H9 (cell line): ENCODE measurements at regions not wholly inside any gene's neighbourhood (a gene's known extent, or its start where the extent isn't known, plus 50 kb on each side); places are given as distances from the start of the nearest gene placed in this dataset.

Experiments used
- DNase-seq: peaks from one replicate; pipeline ENCODE4 v3.0.0-alpha.2; 2017
- H2AFZ ChIP-seq: one replicate; pipeline ENCODE4 v1.6.1; 2013; ENCODE audit warnings: mild to moderate bottlenecking, low read length, control low read depth, moderate library complexity
- H2AK5ac ChIP-seq: 2 replicates; pipeline ENCODE4 v1.6.1; 2013; ENCODE audit warnings: low read length, control low read depth, mixed read lengths; ENCODE audit not compliant: insufficient read length
- H2BK120ac ChIP-seq: one replicate; pipeline ENCODE4 v1.6.1; 2013; ENCODE audit warnings: low read depth, mild to moderate bottlenecking, low read length, control low read depth, inconsistent platforms; ENCODE audit not compliant: poor library complexity, severe bottlenecking
- H2BK12ac ChIP-seq: 2 replicates; pipeline ENCODE4 v1.6.1; 2013; ENCODE audit warnings: low read length, control low read depth, mixed read lengths, low read depth; ENCODE audit not compliant: insufficient read length
- H2BK15ac ChIP-seq: 2 replicates; pipeline ENCODE4 v1.6.1; 2013; ENCODE audit warnings: low read depth, low read length, control low read depth
- H2BK20ac ChIP-seq: one replicate; pipeline ENCODE4 v1.6.1; 2013; ENCODE audit warnings: low read depth, mild to moderate bottlenecking, low read length, control low read depth, inconsistent platforms; ENCODE audit not compliant: poor library complexity, severe bottlenecking
- H2BK5ac ChIP-seq: 2 replicates; pipeline ENCODE4 v1.6.1; 2013; ENCODE audit warnings: low read length, control low read depth, mixed read lengths; ENCODE audit not compliant: insufficient read length
- H3K14ac ChIP-seq: 2 replicates; pipeline ENCODE4 v1.6.1; 2013; ENCODE audit warnings: low read length, control low read depth; ENCODE audit not compliant: insufficient read depth
- H3K18ac ChIP-seq: 2 replicates; pipeline ENCODE4 v1.6.1; 2013; ENCODE audit warnings: low read depth, mild to moderate bottlenecking, mixed read lengths, low read length, control low read depth; ENCODE audit not compliant: insufficient read length
- H3K23ac ChIP-seq: 2 replicates; pipeline ENCODE4 v1.6.1; 2013; ENCODE audit warnings: low read length, control low read depth, mixed read lengths, low read depth; ENCODE audit not compliant: insufficient read length
- H3K23me2 ChIP-seq: 2 replicates; pipeline ENCODE4 v1.6.1; 2013; ENCODE audit warnings: low read depth, mild to moderate bottlenecking, mixed read lengths, low read length, control low read depth; ENCODE audit not compliant: insufficient read length, poor library complexity, severe bottlenecking
- H3K27ac ChIP-seq: 2 replicates; pipeline ENCODE4 v1.5.1; 2013; ENCODE audit warnings: low read length, control low read depth, mixed read lengths, low read depth; ENCODE audit not compliant: insufficient read length
- H3K27me3 ChIP-seq: 2 replicates; pipeline ENCODE4 v1.6.1; 2013; ENCODE audit warnings: low read length, control low read depth, inconsistent platforms; ENCODE audit not compliant: insufficient read depth
- H3K4ac ChIP-seq: 2 replicates; pipeline ENCODE4 v1.6.1; 2013; ENCODE audit warnings: low read depth, mild to moderate bottlenecking, control low read depth, inconsistent platforms, low read length, moderate library complexity
- H3K4me1 ChIP-seq: 2 replicates; pipeline ENCODE4 v1.6.1; 2013; ENCODE audit warnings: low read length, control low read depth, inconsistent platforms; ENCODE audit not compliant: insufficient read depth
- H3K4me2 ChIP-seq: 2 replicates; pipeline ENCODE4 v1.6.1; 2013; ENCODE audit warnings: low read length, control low read depth, mixed read lengths; ENCODE audit not compliant: insufficient read length, insufficient read depth
- H3K56ac ChIP-seq: 2 replicates; pipeline ENCODE4 v1.6.1; 2013; ENCODE audit warnings: low read depth, mild to moderate bottlenecking, mixed read lengths, low read length, control low read depth; ENCODE audit not compliant: insufficient read length
- H3K79me1 ChIP-seq: 2 replicates; pipeline ENCODE4 v1.6.1; 2013; ENCODE audit warnings: low read depth, mild to moderate bottlenecking, moderate library complexity, low read length, control low read depth, inconsistent platforms; ENCODE audit not compliant: insufficient read depth, poor library complexity, severe bottlenecking
- H3K79me2 ChIP-seq: 2 replicates; pipeline ENCODE4 v1.6.1; 2013; ENCODE audit warnings: low read length, control low read depth, inconsistent platforms; ENCODE audit not compliant: insufficient read depth
- H3K9ac ChIP-seq: 2 replicates; pipeline ENCODE4 v1.6.1; 2013; ENCODE audit warnings: low read length, control low read depth, mixed read lengths; ENCODE audit not compliant: insufficient read length; ENCODE audit errors: extremely low read depth
- H3K9me3 ChIP-seq: one replicate; pipeline ENCODE4 v1.6.1; 2013; ENCODE audit warnings: low read depth, low read length, inconsistent platforms; ENCODE audit not compliant: control insufficient read depth
- H3T11ph ChIP-seq: one replicate; pipeline ENCODE4 v1.6.1; 2013; ENCODE audit warnings: mild to moderate bottlenecking, low read length, control low read depth, inconsistent platforms
- H4K20me1 ChIP-seq: one replicate; pipeline ENCODE4 v1.6.1; 2013; ENCODE audit not compliant: control insufficient read depth, insufficient read length, insufficient read depth
- H4K5ac ChIP-seq: 2 replicates; pipeline ENCODE4 v1.6.1; 2013; ENCODE audit warnings: low read depth, mild to moderate bottlenecking, mixed read lengths, low read length, control low read depth; ENCODE audit not compliant: insufficient read length
- H4K8ac ChIP-seq: replicated peaks from 2 replicates; pipeline ENCODE4 v1.6.1; 2013; ENCODE audit warnings: low read length, control low read depth, mixed read lengths, low read depth; ENCODE audit not compliant: insufficient read length
- H4K91ac ChIP-seq: 2 replicates; pipeline ENCODE4 v1.6.1; 2013; ENCODE audit warnings: low read depth, mild to moderate bottlenecking, moderate library complexity, mixed read lengths, low read length, control low read depth; ENCODE audit not compliant: insufficient read length
- H3K27ac Mint-ChIP-seq, 3 experiments: 2 replicates in 2 of 3; 3 replicates in 1 of 3; pipeline ENCODE4 v1.8.0; 2020 to 2021; ENCODE audit warnings: mixed read lengths in 3 of 3, mild to moderate bottlenecking in 1 of 3, moderate library complexity in 1 of 3
- H3K27me3 Mint-ChIP-seq: 2 replicates; pipeline ENCODE4 v1.8.0; 2021; ENCODE audit warnings: low read depth, mild to moderate bottlenecking, moderate library complexity, mixed read lengths
- H3K36me3 Mint-ChIP-seq, 3 experiments: 2 replicates in 2 of 3; 3 replicates in 1 of 3; pipeline ENCODE4 v1.8.0; 2020 to 2021; ENCODE audit warnings: low read depth in 3 of 3, mixed read lengths in 3 of 3; ENCODE audit not compliant: insufficient read depth in 1 of 3
- H3K4me1 Mint-ChIP-seq, 2 experiments: 2 replicates each; pipeline ENCODE4 v1.8.0; 2020; ENCODE audit warnings: mixed read lengths in 2 of 2
- H3K4me3 Mint-ChIP-seq, 2 experiments: 2 replicates in 1 of 2; 3 replicates in 1 of 2; pipeline ENCODE4 v1.8.0; 2020 to 2021; ENCODE audit warnings: mild to moderate bottlenecking in 2 of 2, mixed read lengths in 2 of 2, moderate library complexity in 1 of 2
- H3K9me3 Mint-ChIP-seq, 2 experiments: 2 replicates in 1 of 2; 3 replicates in 1 of 2; pipeline ENCODE4 v1.8.0; 2020; ENCODE audit warnings: mild to moderate bottlenecking in 2 of 2, mixed read lengths in 2 of 2, moderate library complexity in 1 of 2
- WGBS: extraction: QIAGEN DNeasy Blood & Tissue Kit; methylation state at CpG from one replicate; pipeline ENCODE4 v1.1.7; 2013; ENCODE audit warnings: missing lambda C conversion rate, low lambda C conversion rate, mixed read lengths; ENCODE audit not compliant: insufficient read length; ENCODE audit errors: extremely low coverage; 5-methylcytosine and 5-hydroxymethylcytosine counted together
- TF ChIP-seq, protein P1 (sequence below): fragments of 200-600 bp; sonication (generic); conservative IDR thresholded peaks from 3 replicates; pipeline ENCODE4 v1.8.0; 2021; ENCODE audit warnings: antibody characterized with exemption, mild to moderate bottlenecking

DNA sequence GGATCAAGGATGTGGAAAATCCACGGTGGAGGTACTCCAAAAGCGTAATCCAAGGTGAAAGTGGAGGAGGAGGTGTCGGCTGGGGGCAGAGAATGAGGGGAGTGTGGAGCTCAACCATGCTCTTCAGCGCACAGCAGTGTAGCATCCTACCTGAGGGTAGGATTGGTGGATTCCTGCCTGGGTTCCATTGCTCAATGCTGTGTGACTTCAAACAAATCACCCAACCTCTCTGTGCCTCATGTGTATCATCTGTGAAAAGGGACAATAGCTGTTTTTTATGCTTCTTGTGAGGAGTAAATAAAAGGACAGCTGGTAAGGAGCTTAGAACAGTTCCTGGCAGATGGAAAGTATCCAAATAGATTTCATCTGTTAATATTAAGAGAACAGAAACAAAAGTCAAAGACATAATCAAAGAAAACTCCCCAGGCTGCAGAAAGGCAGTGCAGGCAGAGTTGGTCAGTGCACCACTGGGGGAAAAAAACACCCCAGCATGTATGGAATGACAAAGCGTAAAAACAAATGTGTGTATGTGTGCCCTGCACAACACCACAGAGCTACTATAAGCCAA lies 130.0 kb upstream of the HDAC4 start:
- Histone ChIP-seq H3K27ac (no peak overlapping the region), H3K14ac (no peak overlapping the region), H3K23ac (no peak overlapping the region), H3T11ph (no peak overlapping the region), H3K56ac (no peak overlapping the region), H2BK12ac (no peak overlapping the region), H2AFZ (no peak overlapping the region), H3K79me2 (no peaks in the 10 kb centered on the region), H3K9ac (no peak overlapping the region), H4K5ac (no peak overlapping the region), H4K91ac (no peak overlapping the region), H2AK5ac (no peak overlapping the region), H2BK15ac (no peak overlapping the region), H3K4me1 (no peaks in the 10 kb centered on the region), H2BK20ac (no peak overlapping the region), H3K9me3 (no peaks in the 10 kb centered on the region), H3K4me2 (no peak overlapping the region), H3K27me3 (no peaks in the 10 kb centered on the region), H2BK120ac (no peak overlapping the region), H3K23me2 (no peaks in the 10 kb centered on the region), H4K8ac (no peak overlapping the region), H3K4ac (no peak overlapping the region), H3K79me1 (no peaks in the 10 kb centered on the region), H2BK5ac (no peak overlapping the region), H4K20me1 (no peaks in the 10 kb centered on the region), H3K18ac (no peak overlapping the region)
- H3K27ac Mint-ChIP-seq = peak overlapping the region in 1 of 3 experiments; percentile 56; a peak in 1 of 7 replicates
- peaks cover 10% of the 10 kb centered on the region for H3K27me3 Mint-ChIP-seq
- DNase-seq = no peak
- H3K36me3 Mint-ChIP-seq = no peaks in the 10 kb centered on the region; a peak in 2 of 7 replicates
- no CpG with 5 or more reads among the region's 5 CpGs for WGBS
- peaks cover 3 to 6% of the 10 kb centered on the region in 2 experiments; a peak in 2 of 5 replicates for H3K9me3 Mint-ChIP-seq
- H3K4me1 Mint-ChIP-seq = peaks cover 5 to 12% of the 10 kb centered on the region in 2 experiments; a peak in 3 of 4 replicates
- TF ChIP-seq, protein P1, sequence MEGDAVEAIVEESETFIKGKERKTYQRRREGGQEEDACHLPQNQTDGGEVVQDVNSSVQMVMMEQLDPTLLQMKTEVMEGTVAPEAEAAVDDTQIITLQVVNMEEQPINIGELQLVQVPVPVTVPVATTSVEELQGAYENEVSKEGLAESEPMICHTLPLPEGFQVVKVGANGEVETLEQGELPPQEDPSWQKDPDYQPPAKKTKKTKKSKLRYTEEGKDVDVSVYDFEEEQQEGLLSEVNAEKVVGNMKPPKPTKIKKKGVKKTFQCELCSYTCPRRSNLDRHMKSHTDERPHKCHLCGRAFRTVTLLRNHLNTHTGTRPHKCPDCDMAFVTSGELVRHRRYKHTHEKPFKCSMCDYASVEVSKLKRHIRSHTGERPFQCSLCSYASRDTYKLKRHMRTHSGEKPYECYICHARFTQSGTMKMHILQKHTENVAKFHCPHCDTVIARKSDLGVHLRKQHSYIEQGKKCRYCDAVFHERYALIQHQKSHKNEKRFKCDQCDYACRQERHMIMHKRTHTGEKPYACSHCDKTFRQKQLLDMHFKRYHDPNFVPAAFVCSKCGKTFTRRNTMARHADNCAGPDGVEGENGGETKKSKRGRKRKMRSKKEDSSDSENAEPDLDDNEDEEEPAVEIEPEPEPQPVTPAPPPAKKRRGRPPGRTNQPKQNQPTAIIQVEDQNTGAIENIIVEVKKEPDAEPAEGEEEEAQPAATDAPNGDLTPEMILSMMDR = no peak
- H3K4me3 Mint-ChIP-seq = no peak overlapping the region
